SK-N-SH treated with all-trans-retinoic acid at 6 μM for 48 hours (cell line): ENCODE measurements at regions not wholly inside any gene's neighbourhood (a gene's known extent, or its start where the extent isn't known, plus 50 kb on each side); places are given as distances from the start of the nearest gene placed in this dataset.

Experiments
- ATAC-seq: fragments of 200-7000 bp; cut with Tn5 transposase; 3 replicates; pipeline ENCODE4 v1.9.1; 2020; ENCODE audit warnings: mild to moderate bottlenecking, moderate library complexity
- ARNTL ChIP-seq: fragments of 450-650 bp; formaldehyde crosslinking; IDR thresholded peaks from 2 replicates; pipeline ENCODE4 v1.5.0; 2020; ENCODE audit warnings: low read depth, mild to moderate bottlenecking, moderate library complexity, borderline replicate concordance
- BACH2 ChIP-seq: fragments of 250-450 bp; sonication (Bioruptor Pico); IDR thresholded peaks from 2 replicates; pipeline ENCODE4 v1.9.0; 2021; ENCODE audit warnings: mild to moderate bottlenecking, borderline replicate concordance
- CREB5 ChIP-seq: fragments of 250-450 bp; sonication (Bioruptor Pico); IDR thresholded peaks from 2 replicates; pipeline ENCODE4 v1.5.1; 2020; ENCODE audit warnings: low read depth, mild to moderate bottlenecking, moderate library complexity
- CSDC2 ChIP-seq: fragments of 250-450 bp; sonication (Bioruptor Pico); IDR thresholded peaks from 2 replicates; pipeline ENCODE4 v1.5.0; 2020; ENCODE audit warnings: mild to moderate bottlenecking, moderate library complexity
- ESRRG ChIP-seq: fragments of 250-450 bp; sonication (Bioruptor Pico); IDR thresholded peaks from 2 replicates; pipeline ENCODE4 v1.6.1; 2021; ENCODE audit warnings: mild to moderate bottlenecking
- GLIS3 ChIP-seq: fragments of 250-450 bp; sonication (Bioruptor Pico); IDR thresholded peaks from 2 replicates; pipeline ENCODE4 v1.5.0; 2020; ENCODE audit warnings: mild to moderate bottlenecking, moderate library complexity
- SNAI2 ChIP-seq: fragments of 250-450 bp; sonication (Bioruptor Pico); IDR thresholded peaks from 2 replicates; pipeline ENCODE4 v1.5.0; 2020; ENCODE audit warnings: mild to moderate bottlenecking, moderate library complexity
- TCF4 ChIP-seq: fragments of 250-450 bp; sonication (Bioruptor Pico); IDR thresholded peaks from 2 replicates; pipeline ENCODE4 v1.8.0; 2021; ENCODE audit warnings: mild to moderate bottlenecking, moderate library complexity, borderline replicate concordance
- TOX ChIP-seq: fragments of 250-450 bp; sonication (Bioruptor Pico); IDR thresholded peaks from 2 replicates; pipeline ENCODE4 v1.8.0; 2021; ENCODE audit warnings: mild to moderate bottlenecking, moderate library complexity, borderline replicate concordance
- ZC3H10 ChIP-seq: fragments of 250-450 bp; sonication (Bioruptor Pico); IDR thresholded peaks from 2 replicates; pipeline ENCODE4 v1.5.1; 2021; ENCODE audit warnings: mild to moderate bottlenecking, moderate library complexity
- ZNF565 ChIP-seq: fragments of 450-650 bp; formaldehyde crosslinking; conservative IDR thresholded peaks from 2 replicates; pipeline ENCODE4 v1.5.0; 2020; ENCODE audit warnings: low read depth, mild to moderate bottlenecking, moderate library complexity
- ZNF70 ChIP-seq: fragments of 450-650 bp; formaldehyde crosslinking; IDR thresholded peaks from 2 replicates; pipeline ENCODE4 v1.5.0; 2020; ENCODE audit warnings: mild to moderate bottlenecking, moderate library complexity
- ZNF8 ChIP-seq: fragments of 450-650 bp; formaldehyde crosslinking; IDR thresholded peaks from 2 replicates; pipeline ENCODE4 v1.5.0; 2020; ENCODE audit warnings: mild to moderate bottlenecking, moderate library complexity
- TF ChIP-seq, protein P1 (sequence below): fragments of 250-450 bp; sonication (Bioruptor Pico); IDR thresholded peaks from 2 replicates; pipeline ENCODE4 v1.8.0; 2021; ENCODE audit warnings: low read depth, mild to moderate bottlenecking, moderate library complexity, borderline replicate concordance
- TF ChIP-seq, protein P2 (sequence below): fragments of 250-450 bp; sonication (Bioruptor Pico); IDR thresholded peaks from 2 replicates; pipeline ENCODE4 v1.5.1; 2021; ENCODE audit warnings: mild to moderate bottlenecking, moderate library complexity
- TF ChIP-seq, protein P3 (sequence below): fragments of 250-450 bp; sonication (Bioruptor Pico); IDR thresholded peaks from 2 replicates; pipeline ENCODE4 v1.8.0; 2020; ENCODE audit warnings: mild to moderate bottlenecking, moderate library complexity, borderline replicate concordance

- TF ChIP-seq, protein P1, sequence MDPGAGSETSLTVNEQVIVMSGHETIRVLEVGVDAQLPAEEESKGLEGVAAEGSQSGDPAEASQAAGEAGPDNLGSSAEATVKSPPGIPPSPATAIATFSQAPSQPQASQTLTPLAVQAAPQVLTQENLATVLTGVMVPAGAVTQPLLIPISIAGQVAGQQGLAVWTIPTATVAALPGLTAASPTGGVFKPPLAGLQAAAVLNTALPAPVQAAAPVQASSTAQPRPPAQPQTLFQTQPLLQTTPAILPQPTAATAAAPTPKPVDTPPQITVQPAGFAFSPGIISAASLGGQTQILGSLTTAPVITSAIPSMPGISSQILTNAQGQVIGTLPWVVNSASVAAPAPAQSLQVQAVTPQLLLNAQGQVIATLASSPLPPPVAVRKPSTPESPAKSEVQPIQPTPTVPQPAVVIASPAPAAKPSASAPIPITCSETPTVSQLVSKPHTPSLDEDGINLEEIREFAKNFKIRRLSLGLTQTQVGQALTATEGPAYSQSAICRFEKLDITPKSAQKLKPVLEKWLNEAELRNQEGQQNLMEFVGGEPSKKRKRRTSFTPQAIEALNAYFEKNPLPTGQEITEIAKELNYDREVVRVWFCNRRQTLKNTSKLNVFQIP (CRISPR knock-in tag): no peak
- TF ChIP-seq, protein P2, sequence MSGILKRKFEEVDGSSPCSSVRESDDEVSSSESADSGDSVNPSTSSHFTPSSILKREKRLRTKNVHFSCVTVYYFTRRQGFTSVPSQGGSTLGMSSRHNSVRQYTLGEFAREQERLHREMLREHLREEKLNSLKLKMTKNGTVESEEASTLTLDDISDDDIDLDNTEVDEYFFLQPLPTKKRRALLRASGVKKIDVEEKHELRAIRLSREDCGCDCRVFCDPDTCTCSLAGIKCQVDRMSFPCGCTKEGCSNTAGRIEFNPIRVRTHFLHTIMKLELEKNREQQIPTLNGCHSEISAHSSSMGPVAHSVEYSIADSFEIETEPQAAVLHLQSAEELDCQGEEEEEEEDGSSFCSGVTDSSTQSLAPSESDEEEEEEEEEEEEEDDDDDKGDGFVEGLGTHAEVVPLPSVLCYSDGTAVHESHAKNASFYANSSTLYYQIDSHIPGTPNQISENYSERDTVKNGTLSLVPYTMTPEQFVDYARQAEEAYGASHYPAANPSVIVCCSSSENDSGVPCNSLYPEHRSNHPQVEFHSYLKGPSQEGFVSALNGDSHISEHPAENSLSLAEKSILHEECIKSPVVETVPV (CRISPR knock-in tag): no peak
- TF ChIP-seq GLIS3 (CRISPR knock-in tag): no peak
Measured at GRCh38 chr17:83201206-83202001, 122.0 kb downstream of the METRNL start (continued).

- ATAC-seq: no peak; the same call in 2 of the 3 replicates
- TF ChIP-seq ZNF8 (no peak), TCF4 (no peak), ARNTL (CRISPR knock-in tag) (no peak), ZNF70 (CRISPR knock-in tag) (no peak), BACH2 (CRISPR knock-in tag) (no peak), ESRRG (CRISPR knock-in tag) (no peak)
- TF ChIP-seq, protein P2 (CRISPR knock-in tag): no peak
- TF ChIP-seq, protein P3, sequence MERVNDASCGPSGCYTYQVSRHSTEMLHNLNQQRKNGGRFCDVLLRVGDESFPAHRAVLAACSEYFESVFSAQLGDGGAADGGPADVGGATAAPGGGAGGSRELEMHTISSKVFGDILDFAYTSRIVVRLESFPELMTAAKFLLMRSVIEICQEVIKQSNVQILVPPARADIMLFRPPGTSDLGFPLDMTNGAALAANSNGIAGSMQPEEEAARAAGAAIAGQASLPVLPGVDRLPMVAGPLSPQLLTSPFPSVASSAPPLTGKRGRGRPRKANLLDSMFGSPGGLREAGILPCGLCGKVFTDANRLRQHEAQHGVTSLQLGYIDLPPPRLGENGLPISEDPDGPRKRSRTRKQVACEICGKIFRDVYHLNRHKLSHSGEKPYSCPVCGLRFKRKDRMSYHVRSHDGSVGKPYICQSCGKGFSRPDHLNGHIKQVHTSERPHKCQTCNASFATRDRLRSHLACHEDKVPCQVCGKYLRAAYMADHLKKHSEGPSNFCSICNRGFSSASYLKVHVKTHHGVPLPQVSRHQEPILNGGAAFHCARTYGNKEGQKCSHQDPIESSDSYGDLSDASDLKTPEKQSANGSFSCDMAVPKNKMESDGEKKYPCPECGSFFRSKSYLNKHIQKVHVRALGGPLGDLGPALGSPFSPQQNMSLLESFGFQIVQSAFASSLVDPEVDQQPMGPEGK: no peak
Measured at GRCh38 chr17:83202002-83203000, 122.9 kb downstream of the METRNL start.

GRCh38 chr17:83203073-83203471 is 123.7 kb downstream of the METRNL start:
- TF ChIP-seq ESRRG (CRISPR knock-in tag) (no peak), ZC3H10 (CRISPR knock-in tag) (no peak), TCF4 (no peak), GLIS3 (CRISPR knock-in tag) (no peak), CREB5 (CRISPR knock-in tag) (no peak), SNAI2 (CRISPR knock-in tag) (no peak), TOX (no peak), BACH2 (CRISPR knock-in tag) (no peak), ZNF8 (no peak), CSDC2 (no peak), ZNF565 (no peak)
- TF ChIP-seq, protein P1 (CRISPR knock-in tag): no peak
- ATAC-seq: no peak
